A549 (cell line): ENCODE measurements at regions not wholly inside any gene's neighbourhood (a gene's known extent, or its start where the extent isn't known, plus 50 kb on each side); places are given as distances from the start of the nearest gene placed in this dataset.

Experiments
- CTCF ChIP-seq: fragments of >200 bp; sonication (Bioruptor Twin); formaldehyde crosslinking; IDR thresholded peaks from 3 replicates; pipeline ENCODE4 v1.5.1; 2016
- KDM1A ChIP-seq: fragments of 200-600 bp; sonication (generic); IDR thresholded peaks from 2 replicates; pipeline ENCODE4 v1.6.1; 2016; ENCODE audit warnings: low read depth, mild to moderate bottlenecking
- POLR2A ChIP-seq: IDR thresholded peaks from 2 replicates; pipeline ENCODE4 v1.6.1; 2012; ENCODE audit warnings: mild to moderate bottlenecking, low read length
- TP53 ChIP-seq: fragments of 250-450 bp; sonication (Bioruptor Pico); IDR thresholded peaks from 2 replicates; pipeline ENCODE4 v1.5.0; 2021; ENCODE audit warnings: mild to moderate bottlenecking, moderate library complexity

GRCh38 chr20:50291254-50292078, 100.8 kb downstream of the CEBPB start:
- TF ChIP-seq CTCF: no peak
- TF ChIP-seq POLR2A: no peak
- TF ChIP-seq TP53 (CRISPR knock-in tag): no peak
- no peak for TF ChIP-seq KDM1A
